IMR-90 (cell line): ENCODE measurements at regions not wholly inside any gene's neighbourhood (a gene's known extent, or its start where the extent isn't known, plus 50 kb on each side); places are given as distances from the start of the nearest gene placed in this dataset.

Source experiments
- ATAC-seq: fragments of 200-7000 bp; cut with Tn5 transposase; 2 replicates; pipeline ENCODE4 v1.9.1; 2020; ENCODE audit warnings: low read depth, mild to moderate bottlenecking, moderate library complexity
- BruUV-seq: library from RNA; stranded (reverse); fragments of 400-500 nt; replicated peaks from 2 replicates; lab custom pipeline; 2021; lab: Mats Ljungman, UMichigan
- CTCF ChIA-PET: fragments of 300-600 bp; formaldehyde crosslinking; extraction: SDS; loops from one replicate; lab custom pipeline; 2021; ENCODE audit warnings: antibody characterized with exemption; lab: Yijun Ruan, JAX
- POLR2A ChIA-PET: fragments of 300-600 bp; sonication (Branson Sonifier 250); formaldehyde crosslinking; loops from one replicate; lab custom pipeline; 2022; ENCODE audit warnings: antibody characterized with exemption; ENCODE audit not compliant: unreplicated experiment; lab: Charles Lee
- DNase-seq: peaks from one replicate; pipeline ENCODE4 v3.0.0; 2013
- H2AFZ ChIP-seq: replicated peaks from 2 replicates; pipeline ENCODE3; 2013; ENCODE audit warnings: low read length, mild to moderate bottlenecking; ENCODE audit not compliant: poor library complexity
- H2AK5ac ChIP-seq: 2 replicates; pipeline ENCODE4 v1.6.1; 2013; ENCODE audit warnings: low read depth, low read length, inconsistent platforms
- H2AK9ac ChIP-seq: replicated peaks from 2 replicates; pipeline ENCODE3; 2013; ENCODE audit warnings: mild to moderate bottlenecking, low read depth, low read length, moderate library complexity; ENCODE audit not compliant: poor library complexity
- H2BK120ac ChIP-seq: 2 replicates; pipeline ENCODE4 v1.6.1; 2013; ENCODE audit warnings: low read depth, low read length, inconsistent platforms
- H2BK15ac ChIP-seq: 3 replicates; pipeline ENCODE4 v1.6.1; 2013; ENCODE audit warnings: low read depth, low read length, inconsistent platforms
- H2BK20ac ChIP-seq: 2 replicates; pipeline ENCODE4 v1.6.1; 2013; ENCODE audit warnings: low read depth, mild to moderate bottlenecking, inconsistent platforms, low read length, moderate library complexity
- H2BK5ac ChIP-seq: 2 replicates; pipeline ENCODE4 v1.6.1; 2013; ENCODE audit warnings: mild to moderate bottlenecking, low read depth, low read length, inconsistent platforms; ENCODE audit not compliant: poor library complexity, severe bottlenecking
- H3K14ac ChIP-seq: replicated peaks from 2 replicates; pipeline ENCODE4 v1.6.1; 2013; ENCODE audit warnings: low read depth, low read length, inconsistent platforms
- H3K18ac ChIP-seq: 2 replicates; pipeline ENCODE4 v1.6.1; 2013; ENCODE audit warnings: low read depth, low read length, control low read depth
- H3K23ac ChIP-seq: 2 replicates; pipeline ENCODE4 v1.6.1; 2013; ENCODE audit warnings: low read depth, low read length, inconsistent platforms
- H3K27ac ChIP-seq: 2 replicates; pipeline ENCODE4 v1.5.1; 2013; ENCODE audit warnings: mild to moderate bottlenecking, control low read depth, low read length; ENCODE audit not compliant: insufficient read depth
- H3K27me3 ChIP-seq: 2 replicates; pipeline ENCODE4 v1.6.1; 2013; ENCODE audit warnings: low read length; ENCODE audit not compliant: control insufficient read depth, insufficient read depth
- H3K36me3 ChIP-seq: 2 replicates; pipeline ENCODE4 v1.6.1; 2013; ENCODE audit warnings: low read length, mixed read lengths; ENCODE audit not compliant: control insufficient read depth, insufficient read depth
- H3K4ac ChIP-seq: 2 replicates; pipeline ENCODE4 v1.6.1; 2013; ENCODE audit warnings: low read depth, low read length, inconsistent platforms
- H3K4me1 ChIP-seq: 2 replicates; pipeline ENCODE4 v1.6.1; 2013; ENCODE audit warnings: low read length, mixed read lengths; ENCODE audit not compliant: control insufficient read depth, insufficient read depth
- H3K4me2 ChIP-seq: 2 replicates; pipeline ENCODE4 v1.6.1; 2013; ENCODE audit warnings: low read depth, mild to moderate bottlenecking, control low read depth, low read length, moderate library complexity
- H3K4me3 ChIP-seq: 2 replicates; pipeline ENCODE4 v1.5.1; 2013; ENCODE audit warnings: low read depth, mild to moderate bottlenecking, control low read depth, low read length, moderate library complexity; ENCODE audit not compliant: insufficient read depth
- H3K56ac ChIP-seq: 2 replicates; pipeline ENCODE4 v1.6.1; 2013; ENCODE audit warnings: low read length, inconsistent platforms; ENCODE audit not compliant: insufficient read depth; ENCODE audit errors: extremely low read depth
- H3K79me1 ChIP-seq, 2 experiments: 2 replicates each; pipeline ENCODE4 v1.6.1; 2013; ENCODE audit warnings: low read length in 2 of 2, inconsistent platforms in 1 of 2, low read depth in 1 of 2
- H3K9ac ChIP-seq: 2 replicates; pipeline ENCODE4 v1.6.1; 2013; ENCODE audit warnings: low read depth, low read length, control low read depth
- H3K9me1 ChIP-seq: 2 replicates; pipeline ENCODE4 v1.6.1; 2013; ENCODE audit warnings: low read length, inconsistent platforms; ENCODE audit not compliant: insufficient read depth
- H3K9me3 ChIP-seq: 2 replicates; pipeline ENCODE4 v1.6.1; 2013; ENCODE audit warnings: low read length; ENCODE audit not compliant: control insufficient read depth, insufficient read depth
- H4K20me1 ChIP-seq: 2 replicates; pipeline ENCODE4 v1.6.1; 2013; ENCODE audit warnings: low read length, inconsistent platforms; ENCODE audit not compliant: insufficient read depth
- H4K5ac ChIP-seq: 2 replicates; pipeline ENCODE4 v1.6.1; 2013; ENCODE audit warnings: mild to moderate bottlenecking, low read depth, low read length, control low read depth
- H4K8ac ChIP-seq, 2 experiments: 2 replicates each; pipeline ENCODE4 v1.6.1; 2013; ENCODE audit warnings: low read depth in 2 of 2, low read length in 2 of 2, control low read depth in 1 of 2, inconsistent platforms in 1 of 2
- H4K91ac ChIP-seq: 2 replicates; pipeline ENCODE4 v1.6.1; 2013; ENCODE audit warnings: low read depth, low read length, inconsistent platforms; ENCODE audit not compliant: insufficient read depth
- BHLHE40 ChIP-seq: fragments of 150-350 bp; IDR thresholded peaks from 2 replicates; pipeline ENCODE4 v1.6.1; 2016; ENCODE audit warnings: mild to moderate bottlenecking, low read depth, low read length
- CEBPB ChIP-seq: IDR thresholded peaks from 2 replicates; pipeline ENCODE4 v1.6.1; 2012; ENCODE audit warnings: low read depth, low read length, improper control_type of control experiment
- ELK1 ChIP-seq: fragments of 150-350 bp; IDR thresholded peaks from 2 replicates; pipeline ENCODE4 v1.6.1; 2016; ENCODE audit warnings: low read depth, mild to moderate bottlenecking, low read length, moderate library complexity, borderline replicate concordance
- FOS ChIP-seq: fragments of 150-350 bp; IDR thresholded peaks from 2 replicates; pipeline ENCODE4 v1.6.1; 2016; ENCODE audit warnings: low read depth, low read length
- MAFK ChIP-seq: IDR thresholded peaks from 2 replicates; pipeline ENCODE4 v1.6.1; 2012; ENCODE audit warnings: low read depth, low read length, improper control_type of control experiment
- MAZ ChIP-seq: IDR thresholded peaks from 2 replicates; pipeline ENCODE4 v1.6.1; 2012; ENCODE audit warnings: low read depth, mild to moderate bottlenecking, low read length, improper control_type of control experiment, moderate library complexity, borderline replicate concordance
- MXI1 ChIP-seq: IDR thresholded peaks from 2 replicates; pipeline ENCODE4 v1.6.1; 2012; ENCODE audit warnings: low read depth, mild to moderate bottlenecking, low read length, moderate library complexity, borderline replicate concordance
- NFE2L2 ChIP-seq: fragments of 150-350 bp; IDR thresholded peaks from 2 replicates; pipeline ENCODE4 v1.6.1; 2016; ENCODE audit warnings: low read depth, mild to moderate bottlenecking, low read length
- POLR2A ChIP-seq: IDR thresholded peaks from 2 replicates; pipeline ENCODE4 v1.6.1; 2012; ENCODE audit warnings: mild to moderate bottlenecking, low read depth, low read length
- RAD21 ChIP-seq: IDR thresholded peaks from 2 replicates; pipeline ENCODE4 v1.6.1; 2012; ENCODE audit warnings: low read length, improper control_type of control experiment
- RCOR1 ChIP-seq: IDR thresholded peaks from 2 replicates; pipeline ENCODE4 v1.6.1; 2012; ENCODE audit warnings: mild to moderate bottlenecking, low read length, improper control_type of control experiment; ENCODE audit not compliant: insufficient replicate concordance
- RFX5 ChIP-seq: IDR thresholded peaks from 2 replicates; pipeline ENCODE4 v1.8.0; 2012; ENCODE audit warnings: low read depth, mild to moderate bottlenecking, low read length, moderate library complexity
- SMC3 ChIP-seq: fragments of 150-350 bp; IDR thresholded peaks from 2 replicates; pipeline ENCODE4 v1.6.1; 2016; ENCODE audit warnings: low read depth, mild to moderate bottlenecking, antibody characterized with exemption, low read length, moderate library complexity
- USF2 ChIP-seq: fragments of 150-350 bp; IDR thresholded peaks from 2 replicates; pipeline ENCODE4 v1.6.1; 2017; ENCODE audit warnings: mild to moderate bottlenecking, antibody characterized with exemption, low read length, low read depth
- WGBS, 2 experiments: methylation state at CpG; one replicate each; pipeline versions ENCODE4 v1.1.5 to v1.1.7; 2013; ENCODE audit warnings: missing lambda C conversion rate in 2 of 2; ENCODE audit not compliant: insufficient read length in 1 of 2; ENCODE audit errors: extremely low coverage in 2 of 2; 5-methylcytosine and 5-hydroxymethylcytosine counted together
- dilution Hi-C: fragments of 300-500 bp; cut with HindIII; formaldehyde crosslinking; loops from one replicate; pipeline ENCODE4 v1.14.3; 2018; ENCODE audit warnings: low sequenced_read_pairs; ENCODE audit not compliant: unreplicated experiment
- in situ Hi-C: fragments of 300-500 bp; cut with MboI; formaldehyde crosslinking; loops from 3 replicates; pipeline ENCODE4 v1.14.3; 2019; ENCODE audit warnings: low sequenced_read_pairs, inconsistent platforms, mixed read lengths
- intact Hi-C: fragments of 100-400 bp; cut with micrococcal nuclease; formaldehyde crosslinking; loops from 2 replicates; pipeline ENCODE4 v1.10.0; 2022

GRCh38 chr9:1366276-1366675 is 316.1 kb downstream of the DMRT2 start:
- no peaks in the 10 kb centered on the region for H3K9me1 ChIP-seq
- ATAC-seq (no peak), DNase-seq (no peak)
- no peak overlapping the region for H3K27ac ChIP-seq
- no peak overlapping the region for H3K4ac ChIP-seq
- in situ Hi-C loops, result no loop called here
- no peak overlapping the region for H3K14ac ChIP-seq
- no peak overlapping the region for H2BK5ac ChIP-seq
- intact Hi-C loops, result no loop called here
- no peak overlapping the region for H2AK5ac ChIP-seq
- CTCF ChIA-PET, result no interaction called here
- WGBS, 2 experiments, result 57% methylated on average over 1 of the region's 2 CpGs; no CpG with 5 or more reads in 1 of the 2 experiments
- H3K4me2 ChIP-seq, result no peak overlapping the region
- POLR2A ChIA-PET, result no interaction called here
- no peak overlapping the region for H3K23ac ChIP-seq
- H2BK20ac ChIP-seq, result no peak overlapping the region
- H3K4me1 ChIP-seq, result no peaks in the 10 kb centered on the region
- H4K20me1 ChIP-seq, result no peaks in the 10 kb centered on the region
- H3K9ac ChIP-seq, result no peak overlapping the region
- H4K8ac ChIP-seq, result no peak overlapping the region
- H2AK9ac ChIP-seq, result no peak overlapping the region
- no TSS peak for BruUV-seq
- H3K36me3 ChIP-seq, result no peaks in the 10 kb centered on the region
- H4K91ac ChIP-seq, result no peak overlapping the region
- dilution Hi-C loops, result no loop called here
- H4K5ac ChIP-seq, result no peak overlapping the region
- no peak overlapping the region for H3K18ac ChIP-seq
- H3K56ac ChIP-seq, result no peak overlapping the region
- no peaks in the 10 kb centered on the region for H3K79me1 ChIP-seq
- no peak overlapping the region for H3K4me3 ChIP-seq
- H2BK15ac ChIP-seq, result no peak overlapping the region
- no peak overlapping the region for H2BK120ac ChIP-seq
- no peaks in the 10 kb centered on the region for H3K27me3 ChIP-seq
- TF ChIP-seq POLR2A (no peak), RAD21 (no peak), FOS (no peak), MAFK (no peak), USF2 (no peak), SMC3 (no peak), MXI1 (no peak), BHLHE40 (no peak), RFX5 (no peak), NFE2L2 (no peak), MAZ (no peak), ELK1 (no peak), CEBPB (no peak), RCOR1 (no peak)
- no peak overlapping the region for H2AFZ ChIP-seq
- H3K9me3 ChIP-seq, result peaks cover 11% of the 10 kb centered on the region
